ENCODE measurements at regions not wholly inside any gene's neighbourhood (a gene's known extent, or its start where the extent isn't known, plus 50 kb on each side); places are given as distances from the start of the nearest gene placed in this dataset.

GRCh38 chr6:167494698-167495435 lies 170.0 kb downstream of the TTLL2 start:
- Mint-ChIP-seq H3K4me3 (no peak overlapping the region), H3K4me1 (ENCODE audit: low read depth) (no peaks in the 10 kb centered on the region), H3K27ac (no peak overlapping the region), H3K9me3 (peaks cover 15% of the 10 kb centered on the region), H3K36me3 (ENCODE audit: low read depth) (no peaks in the 10 kb centered on the region), H3K27me3 (peaks cover 2% of the 10 kb centered on the region)
- intact Hi-C loops (cut with micrococcal nuclease) = no loop called here

DNA sequence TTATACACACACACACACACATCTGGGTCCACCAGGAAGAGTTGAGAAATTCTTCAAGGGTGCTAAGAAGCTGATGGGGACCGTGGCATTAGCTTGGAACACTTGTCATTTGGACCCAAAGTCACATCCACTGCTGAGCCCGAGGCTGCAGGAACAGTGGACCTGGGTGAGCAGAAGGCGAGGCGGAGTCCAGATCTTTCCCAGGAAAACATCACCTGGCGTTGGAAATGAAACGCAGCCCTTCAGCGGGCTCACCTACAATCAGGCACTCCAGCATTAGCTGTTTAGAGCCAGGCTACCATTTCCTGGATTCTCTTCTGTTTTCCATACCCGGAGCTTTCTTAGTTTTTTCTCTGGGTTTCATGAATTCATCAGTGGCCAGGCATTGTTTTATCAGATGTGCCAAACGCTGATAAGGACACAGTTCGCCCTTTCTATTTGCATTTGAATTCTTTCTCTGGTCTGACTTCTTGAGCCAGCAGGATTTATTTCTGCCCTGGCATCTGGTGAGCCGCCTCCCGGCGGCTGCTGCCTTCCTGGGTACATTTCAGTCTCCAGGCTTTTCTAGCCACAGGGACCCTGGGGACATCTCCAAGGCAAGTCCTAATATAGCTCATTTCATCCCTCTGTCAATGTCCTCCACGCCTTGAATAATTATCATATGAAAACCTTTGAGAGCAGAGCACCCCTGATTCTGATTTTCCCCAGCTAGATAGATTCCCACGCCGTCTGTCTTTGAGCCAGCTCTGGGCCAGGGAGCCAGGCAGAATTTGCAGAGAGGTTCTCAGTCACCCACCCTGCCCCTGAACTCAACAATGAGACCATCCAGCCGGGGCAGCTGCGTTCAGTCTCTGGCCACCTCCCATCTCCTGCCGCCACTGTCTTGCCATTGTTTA lies 170.9 kb downstream of the TTLL2 start:
- peaks cover 2% of the 10 kb centered on the region for H3K27me3 Mint-ChIP-seq
- no peak overlapping the region for H3K27ac Mint-ChIP-seq
- intact Hi-C loops (cut with micrococcal nuclease) = no loop called here
- peaks cover 15% of the 10 kb centered on the region for H3K9me3 Mint-ChIP-seq
- no peaks in the 10 kb centered on the region for H3K36me3 Mint-ChIP-seq (ENCODE audit: low read depth)
- H3K4me1 Mint-ChIP-seq (ENCODE audit: low read depth) = no peaks in the 10 kb centered on the region
- H3K4me3 Mint-ChIP-seq = no peak overlapping the region

- Mint-ChIP-seq H3K9me3 (peaks cover 15% of the 10 kb centered on the region), H3K4me1 (ENCODE audit: low read depth) (no peaks in the 10 kb centered on the region), H3K27me3 (peaks cover 2% of the 10 kb centered on the region), H3K36me3 (ENCODE audit: low read depth) (no peaks in the 10 kb centered on the region), H3K27ac (no peak overlapping the region), H3K4me3 (no peak overlapping the region)
- intact Hi-C loops (cut with micrococcal nuclease) = no loop called here
Observed at GRCh38 chr6:167496707-167497106, 171.8 kb downstream of the TTLL2 start.

GRCh38 chr6:167497428-167498056 lies 172.7 kb downstream of the TTLL2 start:
- no peaks in the 10 kb centered on the region for H3K36me3 Mint-ChIP-seq (ENCODE audit: low read depth)
- peaks cover 15% of the 10 kb centered on the region for H3K9me3 Mint-ChIP-seq
- no peak overlapping the region for H3K4me3 Mint-ChIP-seq
- H3K4me1 Mint-ChIP-seq (ENCODE audit: low read depth) = no peaks in the 10 kb centered on the region
- intact Hi-C loops (cut with micrococcal nuclease) = no loop called here
- H3K27me3 Mint-ChIP-seq = peaks cover 2% of the 10 kb centered on the region
- H3K27ac Mint-ChIP-seq = no peak overlapping the region

- Mint-ChIP-seq H3K27me3 (no peaks in the 10 kb centered on the region), H3K27ac (no peak overlapping the region), H3K4me3 (no peak overlapping the region), H3K36me3 (ENCODE audit: low read depth) (no peaks in the 10 kb centered on the region), H3K4me1 (ENCODE audit: low read depth) (no peaks in the 10 kb centered on the region), H3K9me3 (peaks cover 9% of the 10 kb centered on the region)
- intact Hi-C loops (cut with micrococcal nuclease) = no loop called here
Observed at GRCh38 chr6:167499161-167499660, 174.3 kb downstream of the TTLL2 start.

GRCh38 chr6:167500961-167501360 lies 176.1 kb downstream of the TTLL2 start:
- Mint-ChIP-seq H3K36me3 (ENCODE audit: low read depth) (no peaks in the 10 kb centered on the region), H3K9me3 (peaks cover 9% of the 10 kb centered on the region), H3K27ac (no peak overlapping the region), H3K27me3 (no peaks in the 10 kb centered on the region), H3K4me3 (no peak overlapping the region), H3K4me1 (ENCODE audit: low read depth) (no peaks in the 10 kb centered on the region)
- intact Hi-C loops (cut with micrococcal nuclease) = no loop called here

- H3K4me3 Mint-ChIP-seq = no peak overlapping the region
- intact Hi-C loops (cut with micrococcal nuclease) = no loop called here
- no peak overlapping the region for H3K27ac Mint-ChIP-seq
- H3K36me3 Mint-ChIP-seq (ENCODE audit: low read depth) = no peaks in the 10 kb centered on the region
- H3K4me1 Mint-ChIP-seq (ENCODE audit: low read depth) = no peaks in the 10 kb centered on the region
- H3K9me3 Mint-ChIP-seq = peaks cover 9% of the 10 kb centered on the region
- H3K27me3 Mint-ChIP-seq = no peaks in the 10 kb centered on the region
Observed at GRCh38 chr6:167501831-167502385, 177.0 kb downstream of the TTLL2 start.

- H3K9me3 Mint-ChIP-seq = peaks cover 9% of the 10 kb centered on the region
- intact Hi-C loops (cut with micrococcal nuclease) = no loop called here
- H3K27me3 Mint-ChIP-seq = no peaks in the 10 kb centered on the region
- no peaks in the 10 kb centered on the region for H3K36me3 Mint-ChIP-seq (ENCODE audit: low read depth)
- no peaks in the 10 kb centered on the region for H3K4me1 Mint-ChIP-seq (ENCODE audit: low read depth)
- H3K4me3 Mint-ChIP-seq = no peak overlapping the region
- no peak overlapping the region for H3K27ac Mint-ChIP-seq
Observed at GRCh38 chr6:167502471-167502870, 177.6 kb downstream of the TTLL2 start.

DNA sequence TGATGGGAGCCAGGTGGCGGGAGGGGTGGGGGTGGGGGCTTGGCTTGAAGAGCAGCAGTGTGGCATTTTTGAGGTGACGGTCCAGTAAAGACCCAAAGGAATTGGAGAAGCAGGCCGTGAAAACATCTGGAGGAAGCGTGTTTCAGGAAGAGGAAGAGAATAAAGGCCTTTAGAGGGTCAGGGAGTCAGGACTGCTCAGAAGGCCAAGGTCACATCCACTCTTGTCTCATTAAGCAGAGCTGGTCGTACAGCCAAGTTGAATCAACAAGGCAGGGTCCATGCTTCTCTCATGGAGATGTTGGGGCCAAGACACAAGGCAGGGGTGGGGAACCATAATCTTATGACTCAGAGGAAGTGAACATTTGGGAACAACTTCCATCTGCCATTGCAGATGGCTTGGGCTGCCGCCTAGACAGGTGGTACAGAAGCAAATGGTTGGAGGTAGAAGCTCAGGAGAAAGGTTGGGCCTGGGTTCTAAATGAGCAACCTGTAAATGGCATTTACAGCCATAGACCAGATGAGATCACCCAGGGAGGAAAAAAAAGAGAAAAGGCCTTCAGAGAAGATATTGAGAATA lies 179.6 kb downstream of the TTLL2 start:
- intact Hi-C loops (cut with micrococcal nuclease) = no loop called here
- Mint-ChIP-seq H3K4me1 (ENCODE audit: low read depth) (no peaks in the 10 kb centered on the region), H3K27ac (no peak overlapping the region), H3K36me3 (ENCODE audit: low read depth) (no peaks in the 10 kb centered on the region), H3K27me3 (no peaks in the 10 kb centered on the region), H3K4me3 (no peak overlapping the region), H3K9me3 (no peaks in the 10 kb centered on the region)

DNA sequence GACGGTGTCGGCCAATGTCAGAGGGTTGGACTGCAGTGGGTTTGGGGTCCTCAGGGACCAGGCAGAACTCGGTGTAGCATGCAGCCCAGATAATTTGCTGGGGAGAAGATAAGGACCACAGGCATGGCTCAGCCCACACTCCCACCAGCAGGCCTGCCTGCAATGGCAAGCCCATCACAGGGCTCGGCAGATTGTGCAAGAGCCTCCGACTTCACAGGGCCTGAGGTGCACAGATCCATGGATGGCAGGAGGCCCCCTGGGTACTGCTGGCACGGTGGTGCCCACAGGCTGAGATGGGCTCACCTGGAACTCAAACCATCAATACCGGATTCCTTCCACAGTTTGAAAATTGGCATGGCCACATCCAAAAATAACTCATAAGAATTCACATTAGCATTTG lies 180.3 kb downstream of the TTLL2 start:
- no peaks in the 10 kb centered on the region for H3K27me3 Mint-ChIP-seq
- intact Hi-C loops (cut with micrococcal nuclease) = no loop called here
- H3K9me3 Mint-ChIP-seq = no peaks in the 10 kb centered on the region
- H3K4me3 Mint-ChIP-seq = no peak overlapping the region
- no peaks in the 10 kb centered on the region for H3K4me1 Mint-ChIP-seq (ENCODE audit: low read depth)
- no peak overlapping the region for H3K27ac Mint-ChIP-seq
- H3K36me3 Mint-ChIP-seq (ENCODE audit: low read depth) = no peaks in the 10 kb centered on the region

GRCh38 chr6:167505782-167506181 lies 180.9 kb downstream of the TTLL2 start:
- intact Hi-C loops (cut with micrococcal nuclease) = no loop called here
- Mint-ChIP-seq H3K27me3 (no peaks in the 10 kb centered on the region), H3K4me1 (ENCODE audit: low read depth) (no peaks in the 10 kb centered on the region), H3K9me3 (no peaks in the 10 kb centered on the region), H3K27ac (no peak overlapping the region), H3K4me3 (no peak overlapping the region), H3K36me3 (ENCODE audit: low read depth) (no peaks in the 10 kb centered on the region)

- no peaks in the 10 kb centered on the region for H3K4me1 Mint-ChIP-seq (ENCODE audit: low read depth)
- H3K27ac Mint-ChIP-seq = no peak overlapping the region
- H3K9me3 Mint-ChIP-seq = no peaks in the 10 kb centered on the region
- no peaks in the 10 kb centered on the region for H3K27me3 Mint-ChIP-seq
- H3K36me3 Mint-ChIP-seq (ENCODE audit: low read depth) = no peaks in the 10 kb centered on the region
- H3K4me3 Mint-ChIP-seq = no peak overlapping the region
- intact Hi-C loops (cut with micrococcal nuclease) = no loop called here
Observed at GRCh38 chr6:167506443-167507301, 181.8 kb downstream of the TTLL2 start.

DNA sequence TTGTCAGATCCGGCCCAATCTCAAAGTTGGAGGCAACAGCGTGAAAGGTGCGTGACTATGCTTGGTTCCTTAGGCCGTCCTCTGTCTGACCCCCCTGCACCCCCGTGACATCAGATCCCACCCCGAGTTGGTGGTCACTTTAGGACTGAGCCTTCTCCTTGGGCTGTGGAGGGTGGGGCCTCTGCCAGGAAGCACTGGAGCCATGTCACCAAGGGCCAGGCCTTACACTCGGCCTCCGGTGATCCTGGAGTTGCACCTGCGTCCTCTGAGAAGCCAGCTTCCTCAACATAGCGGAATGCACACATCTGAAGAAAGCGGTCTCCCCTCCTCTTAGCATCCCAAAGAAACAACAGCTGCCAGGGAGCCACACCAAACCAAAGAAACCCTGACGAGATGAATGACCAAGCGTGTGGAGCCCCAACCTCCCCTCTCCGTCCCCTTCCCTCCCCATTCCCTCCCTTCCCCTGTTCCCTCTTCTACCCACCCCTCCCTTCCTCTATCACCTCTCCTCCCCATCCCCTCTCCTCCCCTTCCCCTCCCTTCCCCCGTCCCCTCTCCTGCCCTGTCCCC lies 182.6 kb downstream of the TTLL2 start:
- Mint-ChIP-seq H3K27me3 (no peaks in the 10 kb centered on the region), H3K4me1 (ENCODE audit: low read depth) (no peaks in the 10 kb centered on the region), H3K9me3 (no peaks in the 10 kb centered on the region), H3K36me3 (ENCODE audit: low read depth) (no peaks in the 10 kb centered on the region), H3K4me3 (no peak overlapping the region), H3K27ac (no peak overlapping the region)
- intact Hi-C loops (cut with micrococcal nuclease) = no loop called here
